HG02763 (cell line): ENCODE measurements at regions not wholly inside any gene's neighbourhood (a gene's known extent, or its start where the extent isn't known, plus 50 kb on each side); places are given as distances from the start of the nearest gene placed in this dataset.

Source experiments
- ATAC-seq: cut with Tn5 transposase; IDR thresholded peaks from one replicate; pipeline ENCODE4 v1.9.1; 2021; ENCODE audit warnings: mild to moderate bottlenecking, moderate library complexity; ENCODE audit not compliant: unreplicated experiment

DNA sequence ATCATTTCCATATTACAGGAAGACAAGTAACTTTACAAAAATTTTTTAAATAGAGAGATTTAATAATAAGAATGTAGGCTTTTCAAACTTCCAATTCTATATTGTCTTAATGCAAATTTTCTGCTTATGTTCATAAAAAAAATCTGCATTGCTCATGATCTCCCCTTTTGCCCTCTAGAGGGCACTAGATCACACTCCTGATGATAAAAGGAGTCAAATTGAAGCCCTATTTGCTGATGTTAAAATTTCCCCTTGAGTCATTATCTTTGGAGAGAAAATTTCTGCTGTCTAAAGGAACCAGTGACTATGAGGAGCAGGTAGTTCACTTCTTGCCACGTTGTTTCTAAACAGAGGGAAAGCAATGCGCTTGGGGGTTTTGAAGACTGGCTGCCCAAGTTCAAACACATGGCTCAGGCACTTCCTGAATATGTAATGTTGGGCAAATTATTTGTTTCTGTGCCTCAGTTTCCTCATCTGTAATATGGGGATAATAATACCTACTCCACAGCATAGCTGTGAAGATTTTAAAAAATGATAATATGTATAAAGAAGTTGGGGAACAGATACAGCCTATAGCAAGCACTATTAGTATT, 874.2 kb downstream of the TFAP2A start:
- ATAC-seq, result no peak

DNA sequence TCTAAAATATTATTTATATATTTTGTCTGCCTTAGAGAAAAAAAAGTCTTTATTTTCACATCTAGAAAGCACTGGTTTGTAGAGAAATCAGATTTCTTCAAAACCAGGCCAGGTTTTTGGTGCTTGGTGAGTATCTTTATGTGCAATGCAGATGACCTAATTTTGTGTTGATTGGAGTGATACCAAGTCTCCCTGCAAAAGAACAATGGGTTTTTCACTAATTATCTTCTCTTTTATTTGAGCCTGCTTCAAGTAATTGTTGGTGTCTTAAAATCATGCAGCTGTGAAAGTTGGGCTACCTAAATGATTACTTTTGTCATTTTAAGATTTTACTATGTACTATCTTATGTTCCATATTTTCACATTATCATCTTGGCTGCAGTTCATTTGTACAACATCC, 874.7 kb downstream of the TFAP2A start:
- ATAC-seq, result no peak

DNA sequence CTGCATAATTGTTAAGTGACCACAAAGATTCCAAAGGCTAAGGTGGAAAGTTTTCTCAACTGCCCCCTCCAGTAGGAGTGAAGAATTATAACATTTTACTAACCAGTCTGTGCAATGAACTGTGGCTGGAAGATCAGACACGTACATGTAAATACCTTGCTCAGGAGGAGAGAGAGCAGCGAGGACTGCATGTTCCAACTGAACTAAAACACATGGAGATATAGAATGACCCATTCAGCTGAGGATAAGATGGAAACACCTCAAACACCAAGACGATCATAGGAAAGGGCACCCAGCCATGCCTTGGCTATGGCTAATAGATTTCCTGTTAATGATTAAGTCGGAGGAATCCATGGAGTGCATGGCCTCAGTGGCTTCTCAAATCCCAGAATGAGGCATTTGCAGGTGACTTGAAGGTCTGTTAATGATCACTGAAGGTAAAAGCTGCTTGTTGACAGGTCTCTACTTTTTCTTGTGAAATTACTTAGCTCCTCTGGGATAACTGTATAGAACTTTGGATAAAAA, 875.6 kb downstream of the TFAP2A start:
- no peak for ATAC-seq

DNA sequence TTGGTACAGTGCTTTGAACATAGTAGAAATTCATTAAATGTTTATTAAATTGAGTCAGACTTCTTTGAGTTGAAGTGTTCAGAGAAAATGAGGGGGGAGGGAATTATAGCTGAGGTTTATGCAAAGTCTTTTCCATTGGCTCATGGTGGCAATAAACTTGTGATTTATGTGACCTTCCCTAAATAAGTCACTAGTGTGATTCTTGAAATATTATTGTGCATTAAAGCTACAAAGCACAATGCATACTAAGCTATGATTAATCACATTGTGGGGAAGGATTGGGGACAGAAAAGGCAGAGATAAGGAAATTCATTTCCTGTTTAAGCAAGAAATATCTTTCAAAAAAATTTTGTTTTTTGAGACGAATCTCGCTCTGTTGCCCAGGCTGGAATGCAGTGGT, 877.5 kb downstream of the TFAP2A start:
- no peak for ATAC-seq

DNA sequence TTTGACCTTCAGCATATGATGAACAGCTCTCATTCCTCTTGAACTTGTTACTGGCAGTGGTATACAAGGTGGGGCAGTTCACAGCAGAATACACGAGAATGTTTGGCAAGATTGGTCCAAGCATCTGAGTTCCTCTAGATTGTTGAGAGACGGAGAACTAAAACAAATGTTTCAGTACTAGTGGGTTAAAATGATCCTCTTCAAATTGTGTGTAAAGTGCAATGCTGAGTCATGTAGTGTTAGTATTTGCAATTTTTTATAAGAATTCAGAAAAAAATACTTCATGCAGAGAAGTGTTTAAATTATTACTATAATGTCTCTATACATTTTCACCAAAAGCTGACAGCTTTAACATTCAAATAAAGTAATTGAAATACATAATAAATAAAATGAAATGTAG, 879.8 kb downstream of the TFAP2A start:
- no peak for ATAC-seq

- ATAC-seq, result no peak
Measured at GRCh38 chr6:9532621-9533557, 882.0 kb downstream of the TFAP2A start.

GRCh38 chr6:9527679-9528286, 887.1 kb downstream of the TFAP2A start:
- ATAC-seq, result no peak

DNA sequence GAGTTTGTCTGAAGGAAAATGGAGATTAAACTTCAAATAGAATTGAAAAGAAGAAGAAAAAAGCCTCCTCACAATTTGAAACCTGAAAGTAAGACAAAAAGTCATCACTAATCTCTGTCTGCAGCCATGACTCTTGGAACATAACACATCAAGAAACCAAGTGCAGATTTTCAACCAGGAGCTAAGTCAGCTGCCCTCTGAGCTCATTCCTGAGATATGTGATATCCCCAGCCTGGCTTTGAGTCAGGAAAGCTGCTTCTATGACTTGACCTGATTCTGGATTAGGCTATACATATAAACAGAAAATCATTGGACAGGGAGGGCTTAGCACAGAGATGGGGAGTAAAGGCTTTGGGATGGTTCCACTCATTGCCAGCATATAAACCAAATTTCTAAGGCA, 891.4 kb downstream of the TFAP2A start:
- ATAC-seq, result no peak

- ATAC-seq, result no peak
Measured at GRCh38 chr6:9522101-9522500, 892.8 kb downstream of the TFAP2A start.

- no peak for ATAC-seq
Measured at GRCh38 chr6:9521152-9521530, 893.7 kb downstream of the TFAP2A start.

DNA sequence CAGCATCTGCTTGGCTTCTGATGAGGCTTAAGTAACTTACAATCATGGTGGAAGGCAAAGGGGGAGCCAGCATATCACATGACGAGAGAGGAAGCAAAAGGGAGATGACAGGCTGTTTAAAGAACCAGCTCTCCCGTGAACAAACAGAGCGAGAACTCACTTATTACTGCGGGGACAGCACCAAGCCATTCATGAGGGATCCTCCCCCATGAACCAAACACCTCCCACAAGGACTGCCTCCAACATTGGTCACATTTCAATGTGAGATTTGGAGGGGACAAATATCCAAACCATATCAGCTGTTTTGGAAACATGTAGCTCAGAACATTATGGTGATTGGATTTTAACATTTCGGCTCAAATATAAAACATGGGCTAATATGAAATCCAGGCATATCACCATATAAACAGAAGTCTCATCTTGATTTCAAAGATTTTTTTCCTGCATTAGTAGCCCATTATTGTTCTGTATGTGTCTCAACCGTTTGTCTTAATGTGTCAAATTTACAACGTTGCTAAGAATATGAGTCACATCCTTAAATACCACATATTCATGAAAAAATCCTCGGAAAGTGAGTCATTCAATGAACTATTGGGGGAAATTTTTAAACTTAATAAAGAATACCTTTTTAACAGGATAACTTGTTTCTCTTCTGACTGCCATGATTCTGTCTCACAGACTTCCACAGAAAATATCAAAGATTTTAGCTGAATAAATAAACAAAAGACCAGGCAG, 894.3 kb downstream of the TFAP2A start:
- no peak for ATAC-seq

- no peak for ATAC-seq
Measured at GRCh38 chr6:9518431-9518830, 896.4 kb downstream of the TFAP2A start.

- no peak for ATAC-seq
Measured at GRCh38 chr6:9517806-9518205, 897.1 kb downstream of the TFAP2A start.

DNA sequence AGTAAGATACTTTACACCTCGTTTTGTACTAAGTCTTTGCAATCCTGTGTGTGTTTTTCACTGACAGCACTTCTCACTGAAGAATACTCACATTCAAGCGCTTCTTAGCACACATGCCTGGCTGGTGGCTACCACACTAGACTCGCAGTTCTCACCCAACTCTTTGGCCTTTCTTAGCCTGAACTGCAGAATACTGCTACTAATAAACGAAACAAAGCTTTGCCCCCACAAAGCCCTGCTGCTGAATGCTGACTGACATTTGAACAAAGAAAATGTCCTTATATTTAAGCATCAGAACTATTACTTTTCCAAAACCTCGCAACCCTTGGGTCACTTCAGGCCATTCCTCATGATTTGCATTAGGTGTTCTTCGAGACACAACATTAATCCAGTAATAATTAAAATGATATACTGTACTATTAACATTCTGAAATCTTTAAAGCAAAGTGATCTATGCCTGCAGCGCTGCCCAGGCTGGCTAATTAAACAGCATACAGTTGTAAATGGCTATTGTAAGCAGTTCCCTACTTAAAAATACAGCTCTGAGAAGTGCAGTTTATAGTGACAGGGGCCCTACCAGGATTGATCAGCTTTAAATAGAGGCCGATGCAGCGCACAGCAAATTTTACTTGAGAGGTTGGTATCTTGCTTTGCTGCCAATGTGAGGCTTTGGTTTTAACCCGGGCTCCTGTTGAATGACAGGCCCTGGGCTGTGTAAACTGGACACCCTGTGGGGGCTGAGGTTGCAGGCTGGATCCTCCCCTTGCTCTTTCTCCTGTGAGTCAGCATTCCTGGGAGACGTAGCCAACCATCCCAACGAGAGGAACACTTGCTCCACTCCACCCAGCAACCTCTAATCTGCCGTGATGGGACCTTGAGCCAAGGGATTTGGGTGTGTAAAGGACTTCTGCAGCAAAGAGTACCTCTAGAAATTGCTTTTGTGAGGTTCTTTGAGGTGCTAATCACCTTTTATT, 899.0 kb downstream of the TFAP2A start:
- ATAC-seq, result no peak

GRCh38 chr6:9514146-9514545, 900.7 kb downstream of the TFAP2A start:
- ATAC-seq, result no peak

GRCh38 chr6:9511157-9511556, 903.7 kb downstream of the TFAP2A start:
- no peak for ATAC-seq

DNA sequence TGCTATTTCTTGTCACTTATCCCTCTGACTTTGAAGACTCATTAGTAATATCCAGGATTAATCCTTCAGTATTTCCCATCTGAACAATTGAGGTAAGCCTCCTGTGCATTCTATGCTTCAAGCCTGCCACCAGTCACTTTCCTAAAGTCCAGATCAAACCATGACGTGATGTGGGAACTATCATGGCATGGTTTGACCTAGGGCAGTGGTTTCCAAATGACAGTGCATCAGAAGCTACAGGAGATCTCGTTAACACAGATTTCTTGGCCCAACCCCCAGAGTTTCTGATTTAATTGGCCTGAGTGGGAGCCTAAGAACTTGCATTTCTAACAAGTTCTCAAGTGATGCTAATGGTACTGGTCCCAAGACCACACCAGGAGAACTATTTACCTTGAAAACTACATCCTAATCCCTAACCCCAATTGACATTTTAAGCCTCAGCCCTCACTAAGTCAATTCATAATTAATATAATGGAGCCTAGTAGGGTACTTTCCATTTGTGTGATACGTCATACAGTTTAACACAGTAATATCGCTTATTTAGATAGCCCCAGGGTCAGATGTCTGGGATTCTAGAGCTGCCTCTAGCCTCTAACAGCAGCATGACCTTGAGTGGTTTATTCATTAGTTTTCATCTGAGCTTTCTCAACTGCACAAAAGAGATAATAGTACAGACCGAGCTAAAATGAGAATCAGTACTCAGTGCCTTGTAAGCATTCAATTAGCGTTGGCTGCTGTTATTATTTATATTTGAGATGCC, 907.6 kb downstream of the TFAP2A start:
- no peak for ATAC-seq

GRCh38 chr6:9504191-9504590, 910.7 kb downstream of the TFAP2A start:
- no peak for ATAC-seq

GRCh38 chr6:9503111-9503761, 911.6 kb downstream of the TFAP2A start:
- ATAC-seq, result no peak
